ENCODE measurements at regions not wholly inside any gene's neighbourhood (a gene's known extent, or its start where the extent isn't known, plus 50 kb on each side); places are given as distances from the start of the nearest gene placed in this dataset.

GRCh38 chr12:123065676-123066383, 85.1 kb downstream of the PITPNM2 start:
- intact Hi-C loops (cut with DNase I) = loop anchor here in 1 of 10 donors (10.0 kb wide), 1 partner anchor 79 kb away; no protein-coding TSS in a partner anchor

GRCh38 chr12:123064885-123065619, 84.6 kb downstream of the ARL6IP4 start:
- no peak overlapping the region for H3K4me3 ChIP-seq
- H3K9me3 ChIP-seq = no peaks in the 10 kb centered on the region
- intact Hi-C loops (cut with DNase I) = loop anchor here in 5 of 10 donors (5.0 to 10.0 kb wide), 5 partner anchors 32 to 87 kb away; partner anchors contain the start of gene PITPNM2 (in 1 of the 5)
- H3K27ac ChIP-seq = peak overlapping the region; percentile 84 to 97 (median 91)
- TF ChIP-seq CTCF (IDR thresholded peaks at IDR 0.05) = peak in 2 of 9 donors; percentile 25 to 30
- no peaks in the 10 kb centered on the region for H3K27me3 ChIP-seq
- H3K4me1 ChIP-seq = peaks cover 53 to 95% (median 86%) of the 10 kb centered on the region in 9 donors
- WGBS, 2 donors = 50 to 52% methylated on average over 8 of the region's 8 CpGs
- DNase-seq (no peak), ATAC-seq (peak in 5 of 8 donors; percentile 19 to 37 (median 28))
- no peaks in the 10 kb centered on the region for H3K36me3 ChIP-seq

More at GRCh38 chr12:123065676-123066383, 85.1 kb downstream of the PITPNM2 start:
- TF ChIP-seq CTCF (IDR thresholded peaks at IDR 0.05) = no peak
- WGBS, 2 donors = 45 to 50% methylated on average over 9 of the region's 9 CpGs
- Histone ChIP-seq H3K9me3 (no peaks in the 10 kb centered on the region), H3K4me1 (peaks cover 55 to 95% (median 86%) of the 10 kb centered on the region in 9 donors), H3K36me3 (no peaks in the 10 kb centered on the region), H3K27me3 (no peaks in the 10 kb centered on the region), H3K27ac (peak overlapping the region; percentile 20 to 97 (median 91)), H3K4me3 (no peak overlapping the region)
- DNase-seq = no peak
- ATAC-seq = no peak

GRCh38 chr12:123064366-123064765, 83.9 kb downstream of the ARL6IP4 start:
- 25 to 29% methylated on average over 8 of the region's 8 CpGs for WGBS, 2 donors
- H3K27me3 ChIP-seq = no peaks in the 10 kb centered on the region
- TF ChIP-seq CTCF (IDR thresholded peaks at IDR 0.05) = no peak
- H3K4me3 ChIP-seq = peak overlapping the region in 1 of 10 donors; percentile 10
- peak overlapping the region; percentile 84 to 97 (median 91) for H3K27ac ChIP-seq
- peaks cover 50 to 95% (median 86%) of the 10 kb centered on the region in 9 donors for H3K4me1 ChIP-seq
- no peaks in the 10 kb centered on the region for H3K9me3 ChIP-seq
- DNase-seq = peak; percentile 78 to 84
- intact Hi-C loops (cut with DNase I) = loop anchor here in 5 of 10 donors (5.0 to 10.0 kb wide), 5 partner anchors 33 to 88 kb away; partner anchors contain the start of gene PITPNM2 (in 1 of the 5)
- ATAC-seq = peak; percentile 72 to 85 (median 79)
- no peaks in the 10 kb centered on the region for H3K36me3 ChIP-seq

GRCh38 chr12:123063535-123063934, 83.1 kb downstream of the ARL6IP4 start:
- Histone ChIP-seq H3K9me3 (no peaks in the 10 kb centered on the region), H3K27me3 (no peaks in the 10 kb centered on the region), H3K27ac (peak overlapping the region; percentile 84 to 97 (median 91)), H3K4me3 (no peak overlapping the region), H3K36me3 (no peaks in the 10 kb centered on the region), H3K4me1 (peaks cover 56 to 95% (median 88%) of the 10 kb centered on the region in 9 donors)
- DNase-seq = no peak
- WGBS, 2 donors = 43 to 56% methylated on average over 2 of the region's 2 CpGs
- ATAC-seq = no peak
- peak in 6 of 9 donors; percentile 8 to 28 (median 22) for TF ChIP-seq CTCF (IDR thresholded peaks at IDR 0.05)
- intact Hi-C loops (cut with DNase I) = loop anchor here in 5 of 10 donors (5.0 to 10.0 kb wide), 5 partner anchors 34 to 89 kb away; partner anchors contain the start of gene PITPNM2 (in 1 of the 5)

Measured in heart right ventricle (tissue), 16 donors.